Nephron progenitor cell (in vitro differentiated cells): ENCODE measurements at regions not wholly inside any gene's neighbourhood (a gene's known extent, or its start where the extent isn't known, plus 50 kb on each side); places are given as distances from the start of the nearest gene placed in this dataset.

ENCODE experiments used
- DNase-seq: peaks from one replicate; pipeline ENCODE4 v3.0.0; 2021
- H3K27ac Mint-ChIP-seq: 2 replicates; pipeline ENCODE4 v1.8.0; 2021; ENCODE audit warnings: mild to moderate bottlenecking, moderate library complexity, mixed read lengths
- H3K27me3 Mint-ChIP-seq: 2 replicates; pipeline ENCODE4 v1.8.0; 2021; ENCODE audit warnings: mild to moderate bottlenecking, low read depth, mixed read lengths; ENCODE audit not compliant: poor library complexity
- H3K36me3 Mint-ChIP-seq: 2 replicates; pipeline ENCODE4 v1.8.0; 2021; ENCODE audit warnings: low read depth, mixed read lengths
- H3K4me1 Mint-ChIP-seq: 2 replicates; pipeline ENCODE4 v1.8.0; 2021; ENCODE audit warnings: mixed read lengths
- H3K4me3 Mint-ChIP-seq: 2 replicates; pipeline ENCODE4 v1.8.0; 2021; ENCODE audit warnings: mild to moderate bottlenecking, moderate library complexity, mixed read lengths
- H3K9me3 Mint-ChIP-seq: 2 replicates; pipeline ENCODE4 v1.8.0; 2021; ENCODE audit warnings: mild to moderate bottlenecking, moderate library complexity, mixed read lengths
- CTCF ChIP-seq: fragments of 200-600 bp; sonication (generic); IDR thresholded peaks from 2 replicates; pipeline ENCODE4 v1.5.0; 2021; ENCODE audit warnings: antibody characterized with exemption

GRCh38 chr18:75544496-75544895 is 117.0 kb upstream of the SMIM21 start:
- Mint-ChIP-seq H3K27me3 (peaks cover 3% of the 10 kb centered on the region), H3K36me3 (no peaks in the 10 kb centered on the region), H3K27ac (no peak overlapping the region), H3K4me1 (peaks cover 21% of the 10 kb centered on the region), H3K9me3 (peaks cover 9% of the 10 kb centered on the region), H3K4me3 (no peak overlapping the region)
- DNase-seq, result no peak
- no peak for TF ChIP-seq CTCF

GRCh38 chr18:75544051-75544481 is 116.6 kb upstream of the SMIM21 start:
- H3K36me3 Mint-ChIP-seq, result no peaks in the 10 kb centered on the region
- TF ChIP-seq CTCF, result no peak
- no peak overlapping the region for H3K4me3 Mint-ChIP-seq
- H3K27me3 Mint-ChIP-seq, result peaks cover 1% of the 10 kb centered on the region
- peaks cover 17% of the 10 kb centered on the region for H3K4me1 Mint-ChIP-seq
- peaks cover 5% of the 10 kb centered on the region for H3K9me3 Mint-ChIP-seq
- DNase-seq, result no peak
- no peak overlapping the region for H3K27ac Mint-ChIP-seq

- H3K4me3 Mint-ChIP-seq, result no peak overlapping the region
- H3K27ac Mint-ChIP-seq, result no peak overlapping the region
- peaks cover 9% of the 10 kb centered on the region for H3K4me1 Mint-ChIP-seq
- H3K9me3 Mint-ChIP-seq, result no peaks in the 10 kb centered on the region
- H3K27me3 Mint-ChIP-seq, result no peaks in the 10 kb centered on the region
- H3K36me3 Mint-ChIP-seq, result no peaks in the 10 kb centered on the region
- DNase-seq, result no peak
- no peak for TF ChIP-seq CTCF
Measured at GRCh38 chr18:75538727-75539126, 111.2 kb upstream of the SMIM21 start.

GRCh38 chr18:75533950-75534349 is 106.4 kb upstream of the SMIM21 start:
- no peaks in the 10 kb centered on the region for H3K9me3 Mint-ChIP-seq
- no peak overlapping the region for H3K4me3 Mint-ChIP-seq
- DNase-seq, result no peak
- no peak overlapping the region for H3K27ac Mint-ChIP-seq
- H3K36me3 Mint-ChIP-seq, result no peaks in the 10 kb centered on the region
- H3K4me1 Mint-ChIP-seq, result peaks cover 35% of the 10 kb centered on the region
- no peaks in the 10 kb centered on the region for H3K27me3 Mint-ChIP-seq
- TF ChIP-seq CTCF, result no peak

- TF ChIP-seq CTCF, result no peak
- Mint-ChIP-seq H3K4me3 (no peak overlapping the region), H3K4me1 (peaks cover 41% of the 10 kb centered on the region), H3K27ac (no peak overlapping the region), H3K27me3 (no peaks in the 10 kb centered on the region), H3K36me3 (no peaks in the 10 kb centered on the region), H3K9me3 (no peaks in the 10 kb centered on the region)
- DNase-seq, result no peak
Measured at GRCh38 chr18:75533209-75533608, 105.7 kb upstream of the SMIM21 start.

- no peak for TF ChIP-seq CTCF
- no peaks in the 10 kb centered on the region for H3K27me3 Mint-ChIP-seq
- DNase-seq, result no peak
- H3K36me3 Mint-ChIP-seq, result no peaks in the 10 kb centered on the region
- H3K4me3 Mint-ChIP-seq, result no peak overlapping the region
- peaks cover 41% of the 10 kb centered on the region for H3K4me1 Mint-ChIP-seq
- no peaks in the 10 kb centered on the region for H3K9me3 Mint-ChIP-seq
- no peak overlapping the region for H3K27ac Mint-ChIP-seq
Measured at GRCh38 chr18:75531851-75532459, 104.5 kb upstream of the SMIM21 start.
